GM18505 (cell line): ENCODE measurements at regions not wholly inside any gene's neighbourhood (a gene's known extent, or its start where the extent isn't known, plus 50 kb on each side); places are given as distances from the start of the nearest gene placed in this dataset.

Experiments used
- ATAC-seq: cut with Tn5 transposase; IDR thresholded peaks from one replicate; pipeline ENCODE4 v1.9.1; 2021; ENCODE audit not compliant: unreplicated experiment
- POLR2A ChIP-seq: IDR thresholded peaks from 4 replicates; pipeline ENCODE4 v1.6.1; 2011; ENCODE audit warnings: borderline replicate concordance; ENCODE audit not compliant: insufficient read depth, insufficient read length; ENCODE audit errors: extremely low read depth

DNA sequence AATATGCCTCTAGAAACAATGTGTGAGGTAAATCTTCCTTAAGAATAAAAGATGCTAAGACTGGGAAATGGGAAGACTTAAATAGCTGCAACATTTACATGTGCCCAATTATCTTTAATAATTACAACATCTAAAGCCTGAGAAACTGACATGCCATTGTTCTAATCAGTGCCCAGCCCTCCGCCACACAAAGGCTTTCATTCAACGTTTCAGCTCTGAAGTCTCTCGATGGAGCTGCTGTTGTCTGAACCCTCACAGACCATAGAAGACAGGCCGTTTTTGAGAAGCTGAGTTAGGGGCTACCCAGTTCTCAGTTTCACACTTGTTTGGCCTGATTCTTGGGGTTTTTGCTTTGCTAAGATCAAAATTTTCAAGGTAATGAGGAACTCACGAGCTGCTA, 315.4 kb upstream of the CHST9 start:
- no peak for TF ChIP-seq POLR2A
- no peak for ATAC-seq

DNA sequence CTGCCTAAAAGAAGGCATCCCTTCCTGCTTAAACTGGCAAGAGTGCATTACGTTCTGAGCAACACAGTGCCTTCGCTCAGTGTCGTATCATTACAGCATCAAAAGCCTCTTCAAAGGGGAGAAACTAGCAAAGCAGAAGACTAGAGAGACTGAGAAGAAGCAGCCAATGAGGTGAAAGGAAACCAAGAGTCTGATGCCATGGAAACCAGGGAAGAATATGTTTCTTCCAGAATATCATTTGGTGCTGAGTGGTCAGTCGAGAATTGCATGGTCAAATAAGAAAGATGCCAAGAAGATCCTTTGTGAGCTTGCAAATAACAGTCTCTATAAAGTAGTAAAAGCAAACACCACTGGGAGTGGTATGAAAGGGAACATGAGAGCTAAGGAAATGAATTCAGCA, 312.1 kb upstream of the CHST9 start:
- no peak for TF ChIP-seq POLR2A
- ATAC-seq = no peak

DNA sequence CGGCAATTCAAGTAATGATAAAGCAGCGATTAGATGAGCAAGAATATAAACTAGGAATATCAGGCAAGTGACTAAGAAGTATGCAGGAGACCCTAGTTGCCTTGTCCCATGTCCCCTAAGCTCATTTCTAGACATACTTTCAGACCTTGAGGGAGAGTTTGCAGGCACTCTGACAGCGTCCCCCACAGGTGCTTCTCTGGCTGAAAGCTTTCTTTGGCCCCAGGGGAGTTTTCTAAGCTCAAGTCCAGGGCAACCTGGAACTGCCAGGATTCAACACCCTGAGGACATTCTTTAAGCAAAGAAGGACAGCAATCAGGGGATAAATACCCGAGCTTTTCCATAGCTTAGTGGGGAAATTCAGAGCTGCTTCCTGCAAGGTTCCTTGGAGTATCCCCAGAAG, 308.1 kb upstream of the CHST9 start:
- no peak for ATAC-seq
- TF ChIP-seq POLR2A = no peak

DNA sequence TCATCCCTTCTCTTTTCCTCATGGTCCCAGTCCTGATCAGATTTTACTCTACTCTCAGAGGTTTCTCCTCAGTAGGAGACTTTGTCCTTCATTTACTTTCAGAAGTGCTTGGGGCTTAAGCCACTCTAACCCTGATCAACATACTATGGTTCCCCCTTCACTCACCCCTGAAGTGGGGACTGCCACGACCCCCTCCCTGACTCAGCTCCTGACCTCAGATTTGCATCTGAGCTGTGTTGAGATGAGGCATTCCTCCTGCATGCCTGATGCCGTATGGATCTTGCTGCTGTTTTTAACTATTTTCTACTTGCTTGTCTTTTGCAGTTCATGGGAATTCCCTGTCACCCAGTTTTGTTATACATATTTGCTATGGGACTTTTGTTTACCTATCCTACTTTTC, 306.7 kb upstream of the CHST9 start:
- ATAC-seq = no peak

DNA sequence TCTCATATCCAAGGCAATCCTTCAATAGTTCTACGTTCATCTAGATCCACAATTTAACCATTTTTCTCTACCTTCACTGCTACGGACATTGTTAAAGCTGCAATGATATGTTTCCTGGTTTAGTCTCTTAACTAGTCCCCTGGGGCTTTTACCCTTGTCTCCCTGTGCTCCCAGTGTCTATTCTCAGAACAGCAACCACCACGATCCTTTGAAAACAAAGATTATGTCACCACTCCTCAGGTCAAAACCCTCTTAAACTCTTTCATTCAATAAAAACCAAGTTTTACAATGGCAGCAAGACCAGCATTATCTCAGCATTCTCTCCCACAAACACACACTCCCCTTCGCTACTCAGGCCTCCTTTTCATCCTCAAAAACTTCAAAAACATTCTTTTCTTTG, 298.2 kb upstream of the CHST9 start:
- no peak for ATAC-seq

More for the DNA sequence above, 306.7 kb upstream of the CHST9 start:
- TF ChIP-seq POLR2A = no peak

DNA sequence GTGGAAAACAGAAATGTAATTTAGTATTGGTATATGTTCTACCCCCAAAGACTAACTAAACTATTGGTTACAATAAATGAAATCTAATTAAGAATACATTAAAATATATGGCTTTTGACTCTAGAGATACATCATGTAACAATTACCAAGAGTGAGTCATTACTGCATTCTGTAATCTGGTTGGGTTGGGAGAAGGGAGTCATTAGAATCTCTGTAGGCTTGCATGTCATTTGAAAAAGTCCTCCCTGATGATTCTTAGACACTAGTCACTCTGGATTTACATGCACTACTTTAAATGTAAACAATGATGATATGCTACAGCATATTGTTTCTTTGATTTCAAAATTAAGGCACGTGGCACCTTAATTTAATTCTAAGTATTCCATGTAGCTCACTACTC, 293.4 kb upstream of the CHST9 start:
- TF ChIP-seq POLR2A = no peak
- ATAC-seq = no peak

More for the DNA sequence above, 298.2 kb upstream of the CHST9 start:
- no peak for TF ChIP-seq POLR2A

DNA sequence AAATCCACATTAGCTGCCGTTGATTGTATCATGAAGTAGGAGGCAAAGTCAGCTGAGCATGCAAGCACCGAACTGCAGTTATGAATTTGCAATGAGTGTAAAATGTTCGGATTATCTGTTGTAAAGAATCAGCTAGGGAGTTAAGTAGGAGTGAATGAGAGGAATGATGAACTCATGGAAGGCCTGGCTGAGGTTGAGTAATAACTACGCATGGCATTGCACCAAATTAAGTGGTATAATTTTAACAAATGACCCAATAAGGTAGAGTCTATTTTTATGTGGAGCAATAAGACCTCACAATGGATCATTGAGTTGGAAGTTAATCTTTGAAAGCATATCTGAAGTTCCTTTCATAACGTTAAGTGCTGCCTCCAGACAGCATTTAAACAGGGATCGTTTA, 288.2 kb upstream of the CHST9 start:
- TF ChIP-seq POLR2A = no peak
- no peak for ATAC-seq

DNA sequence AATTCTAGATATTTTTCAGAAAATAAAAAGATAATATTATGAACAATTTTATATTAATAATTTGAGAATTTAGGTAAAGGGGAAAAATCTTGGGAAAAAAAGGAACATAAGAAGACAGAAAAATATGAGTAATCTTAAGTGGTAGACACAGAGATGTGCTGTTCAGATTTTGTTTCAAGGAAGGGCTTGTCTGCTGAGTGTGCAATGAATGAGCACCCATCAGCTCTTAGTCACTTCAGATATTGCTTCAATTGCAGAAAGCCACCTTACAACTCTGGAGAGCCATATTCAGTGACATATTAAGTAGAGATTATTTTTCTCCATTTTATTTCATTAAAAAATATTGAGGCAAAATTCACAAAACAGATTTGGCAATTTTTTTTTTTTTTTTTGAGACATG, 282.0 kb upstream of the CHST9 start:
- ATAC-seq = no peak
- TF ChIP-seq POLR2A = no peak

DNA sequence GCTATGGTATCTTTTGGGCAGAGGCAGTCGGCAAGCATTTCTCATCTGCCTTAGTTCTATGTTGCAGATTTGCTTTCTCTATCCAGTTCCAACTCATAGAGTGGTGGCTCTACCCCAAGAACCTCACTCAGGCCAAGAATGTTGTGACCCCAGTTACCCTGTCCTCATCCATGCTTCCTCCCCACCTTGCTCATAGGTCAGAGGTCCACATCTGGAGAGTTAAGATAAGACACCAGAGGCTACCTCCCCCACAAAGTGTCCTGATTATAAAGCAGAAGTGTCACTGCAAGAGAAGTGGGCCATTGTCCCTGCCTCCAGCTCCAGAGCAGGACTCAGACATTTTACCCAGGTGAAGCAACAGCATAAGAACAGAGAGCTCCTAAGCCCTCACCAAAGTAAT, 276.8 kb upstream of the CHST9 start:
- ATAC-seq = no peak
- no peak for TF ChIP-seq POLR2A

DNA sequence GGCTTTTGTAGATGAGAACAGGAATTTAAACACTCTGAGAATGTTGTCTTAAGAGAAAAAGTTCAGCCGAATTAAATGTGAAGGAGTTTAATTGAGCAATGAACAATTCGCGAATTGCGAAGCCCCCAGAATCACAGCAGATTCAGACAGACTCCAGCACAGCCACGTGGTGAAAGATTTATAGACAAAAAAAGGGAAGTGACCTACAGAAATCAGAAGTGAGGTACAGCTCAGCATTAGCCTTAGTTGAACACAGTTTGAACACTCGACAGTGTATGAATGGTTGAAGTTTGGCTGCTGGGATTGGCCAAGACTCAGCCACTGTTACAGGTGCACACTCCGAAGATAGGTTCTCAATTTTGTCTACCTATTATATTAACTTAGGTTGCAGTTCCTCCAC, 264.0 kb upstream of the CHST9 start:
- no peak for ATAC-seq
- no peak for TF ChIP-seq POLR2A

DNA sequence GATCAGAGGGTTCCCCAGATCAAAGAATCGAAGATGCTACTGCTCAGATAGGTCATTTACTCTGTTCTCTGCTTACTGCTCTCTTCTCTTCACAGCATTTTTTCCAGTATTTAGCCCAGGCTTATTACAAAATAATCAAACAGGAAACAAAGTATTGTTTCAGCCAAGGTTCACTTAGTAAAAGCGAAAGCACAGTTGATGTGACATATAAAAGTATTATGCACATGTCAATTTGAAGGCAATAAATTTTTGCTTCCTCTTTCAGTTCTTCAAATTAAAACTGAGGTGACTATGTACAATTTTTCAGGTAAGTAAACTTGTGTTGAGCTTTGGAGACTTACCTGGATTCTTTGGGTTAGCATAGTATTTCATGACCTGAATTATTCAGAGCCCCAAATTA, 262.8 kb upstream of the CHST9 start:
- TF ChIP-seq POLR2A = no peak
- ATAC-seq = no peak

DNA sequence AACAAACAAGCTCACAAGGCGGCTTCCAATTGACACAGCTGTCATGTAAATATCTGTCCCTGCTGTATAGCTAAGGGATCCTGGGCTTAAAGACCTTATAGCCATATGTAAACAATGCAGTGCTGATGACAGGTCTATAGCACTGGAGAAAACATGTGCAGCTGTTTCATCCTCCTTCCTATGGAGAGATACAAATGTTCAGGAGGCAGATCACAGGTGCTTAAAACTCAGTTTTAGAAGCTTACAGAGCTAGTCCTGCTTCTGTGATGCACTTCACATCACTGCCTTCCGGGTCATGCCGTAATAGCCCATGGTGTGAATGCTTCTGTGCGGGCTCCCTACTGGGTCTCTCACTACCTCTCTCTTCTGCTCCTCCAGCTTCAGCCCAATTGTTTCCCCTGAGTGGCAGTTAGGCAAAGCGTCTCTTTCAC, 262.4 kb upstream of the CHST9 start:
- no peak for TF ChIP-seq POLR2A
- no peak for ATAC-seq

DNA sequence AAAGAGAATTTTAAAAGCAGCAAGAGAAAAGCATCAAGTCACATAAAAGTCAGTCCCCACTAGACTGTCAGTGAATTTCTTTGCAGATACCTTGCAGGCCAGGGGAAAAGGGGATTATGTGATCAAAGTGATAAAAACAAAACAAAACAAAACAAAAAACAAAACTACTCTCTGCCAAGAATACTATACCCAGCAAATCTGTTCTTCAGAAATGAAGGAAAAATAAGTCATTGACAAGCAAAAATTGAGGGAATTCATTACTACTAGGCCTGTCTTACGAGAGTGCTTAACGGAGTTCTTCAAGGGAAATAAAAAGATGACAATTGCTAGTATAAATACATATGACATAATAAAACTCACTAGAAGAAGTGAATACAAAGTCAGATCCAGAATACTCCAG, 245.5 kb upstream of the CHST9 start:
- no peak for TF ChIP-seq POLR2A

DNA sequence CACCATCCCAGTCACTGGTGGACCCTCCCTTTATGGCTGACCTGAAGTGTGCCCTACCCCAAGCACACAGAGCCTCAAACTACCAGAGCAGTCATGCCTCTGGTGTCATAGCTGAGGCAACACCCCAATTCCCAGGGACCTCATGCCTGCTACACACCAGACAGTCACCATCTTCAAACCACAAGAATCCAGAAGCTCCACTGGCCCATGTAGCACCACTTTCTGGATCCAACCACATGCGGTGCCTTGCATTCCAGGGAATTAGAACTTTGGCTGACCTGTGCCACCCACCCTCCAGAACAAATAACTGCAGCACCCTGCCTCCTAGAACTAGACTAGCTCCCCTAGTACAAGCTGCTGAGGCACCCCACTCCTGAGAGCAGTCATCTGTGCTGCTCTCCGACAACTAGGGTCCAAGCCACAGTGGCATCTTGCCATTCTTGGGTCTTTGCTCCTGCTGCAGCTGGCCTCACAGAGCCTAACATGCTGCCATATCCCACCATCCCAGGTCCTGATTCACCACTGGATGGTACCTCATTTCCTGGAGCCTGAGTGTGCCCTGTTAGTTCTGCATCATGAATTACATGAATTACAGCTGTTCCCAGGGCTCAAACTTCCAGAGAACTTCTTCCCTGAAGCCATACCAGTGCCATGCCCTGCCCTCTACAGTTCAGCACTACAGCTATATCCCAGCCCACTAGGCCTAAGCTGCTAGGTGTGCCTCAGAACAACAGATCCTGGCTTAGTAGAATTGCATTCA, 243.8 kb upstream of the CHST9 start:
- no peak for TF ChIP-seq POLR2A
- ATAC-seq = no peak

More for the DNA sequence above, 245.5 kb upstream of the CHST9 start:
- ATAC-seq = no peak

DNA sequence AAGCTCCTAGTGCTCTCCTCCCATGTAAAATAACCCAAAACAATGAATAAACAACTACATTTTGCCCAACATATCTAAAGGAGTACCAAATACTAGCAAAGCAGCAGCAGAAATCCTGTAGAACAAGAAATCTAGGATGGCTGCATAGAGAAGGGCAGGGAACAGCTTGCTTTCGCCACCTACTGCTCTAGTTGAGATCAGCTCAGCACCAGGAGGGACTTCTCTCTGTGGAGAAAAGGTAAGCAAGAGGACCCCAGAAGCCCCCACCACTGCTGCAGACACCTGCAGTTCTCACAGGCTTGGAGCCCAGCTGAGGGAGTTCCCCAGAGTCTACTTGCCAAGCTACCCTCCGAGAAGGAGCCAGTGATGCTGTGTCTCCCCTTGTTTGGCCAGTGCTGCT, 243.0 kb upstream of the CHST9 start:
- no peak for ATAC-seq
- no peak for TF ChIP-seq POLR2A
